DMS53 treated with DMSO at 0.1 percent for 48 hours (cell line): ENCODE measurements at regions not wholly inside any gene's neighbourhood (a gene's known extent, or its start where the extent isn't known, plus 50 kb on each side); places are given as distances from the start of the nearest gene placed in this dataset.

Experiments
- DNase-seq: peaks from one replicate; lab custom pipeline; 2025; ENCODE audit not compliant: unreplicated experiment; lab: John Stamatoyannopoulos, UW

DNA sequence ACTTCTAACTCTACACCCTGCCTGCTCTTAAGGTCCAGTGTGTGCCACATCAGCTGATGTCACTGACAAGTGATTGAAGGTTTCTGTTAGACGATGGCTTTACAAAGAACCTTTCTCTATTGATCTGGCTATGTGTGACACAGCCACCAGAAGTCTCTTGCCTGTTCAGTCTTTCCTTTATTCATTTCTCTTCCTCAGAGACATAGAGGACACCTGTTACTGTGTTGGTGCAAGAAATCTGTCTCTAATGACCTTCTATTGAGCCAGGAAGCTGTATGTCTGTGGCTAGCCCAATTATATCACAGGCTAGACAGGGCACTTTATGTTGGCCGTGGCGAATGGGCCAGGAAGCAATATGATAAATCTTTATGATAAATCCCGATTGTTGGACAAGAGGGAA, 173.3 kb upstream of the GAP43 start:
- no peak for DNase-seq

GRCh38 chr3:115464036-115464435, 159.3 kb upstream of the GAP43 start:
- DNase-seq, result no peak

DNA sequence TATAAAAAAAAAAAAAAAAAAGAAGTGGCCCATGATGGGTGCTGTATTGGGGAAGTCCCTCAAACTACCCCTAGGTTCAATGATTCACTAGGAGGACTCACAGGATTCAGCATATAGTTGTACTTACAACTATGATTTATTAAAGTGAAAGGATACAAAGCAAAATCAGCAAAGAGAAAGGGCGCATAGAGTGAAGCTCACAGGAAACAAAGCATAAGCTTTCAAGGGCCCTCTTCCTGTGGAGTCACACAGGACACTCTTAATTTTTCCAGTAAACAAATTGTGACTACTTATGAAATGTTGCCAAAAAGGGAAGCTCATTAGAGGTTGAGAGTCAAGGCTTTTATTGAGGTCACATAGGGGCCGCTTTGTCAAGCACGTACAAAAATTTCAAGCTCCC, 153.7 kb upstream of the GAP43 start:
- peak; percentile 29 for DNase-seq

DNA sequence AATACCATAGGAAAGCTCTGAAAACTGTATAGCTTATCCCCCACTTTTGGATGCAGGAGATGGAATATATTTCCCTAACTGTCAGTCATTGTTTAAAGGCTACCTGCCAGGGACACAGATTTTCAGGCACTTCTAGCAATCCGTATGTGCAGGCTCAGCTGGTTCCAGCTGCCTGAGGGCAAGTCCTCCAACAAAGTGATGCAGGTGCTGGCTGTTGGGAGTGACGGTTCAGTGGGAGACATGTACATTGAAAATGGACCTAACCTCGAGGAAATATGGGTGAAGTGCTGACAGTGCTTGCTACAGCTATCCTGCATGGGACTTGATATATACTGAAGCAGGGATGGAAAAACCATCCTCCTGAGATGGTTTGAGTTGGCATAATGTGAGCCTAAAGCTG, 153.1 kb upstream of the GAP43 start:
- DNase-seq, result no peak

DNA sequence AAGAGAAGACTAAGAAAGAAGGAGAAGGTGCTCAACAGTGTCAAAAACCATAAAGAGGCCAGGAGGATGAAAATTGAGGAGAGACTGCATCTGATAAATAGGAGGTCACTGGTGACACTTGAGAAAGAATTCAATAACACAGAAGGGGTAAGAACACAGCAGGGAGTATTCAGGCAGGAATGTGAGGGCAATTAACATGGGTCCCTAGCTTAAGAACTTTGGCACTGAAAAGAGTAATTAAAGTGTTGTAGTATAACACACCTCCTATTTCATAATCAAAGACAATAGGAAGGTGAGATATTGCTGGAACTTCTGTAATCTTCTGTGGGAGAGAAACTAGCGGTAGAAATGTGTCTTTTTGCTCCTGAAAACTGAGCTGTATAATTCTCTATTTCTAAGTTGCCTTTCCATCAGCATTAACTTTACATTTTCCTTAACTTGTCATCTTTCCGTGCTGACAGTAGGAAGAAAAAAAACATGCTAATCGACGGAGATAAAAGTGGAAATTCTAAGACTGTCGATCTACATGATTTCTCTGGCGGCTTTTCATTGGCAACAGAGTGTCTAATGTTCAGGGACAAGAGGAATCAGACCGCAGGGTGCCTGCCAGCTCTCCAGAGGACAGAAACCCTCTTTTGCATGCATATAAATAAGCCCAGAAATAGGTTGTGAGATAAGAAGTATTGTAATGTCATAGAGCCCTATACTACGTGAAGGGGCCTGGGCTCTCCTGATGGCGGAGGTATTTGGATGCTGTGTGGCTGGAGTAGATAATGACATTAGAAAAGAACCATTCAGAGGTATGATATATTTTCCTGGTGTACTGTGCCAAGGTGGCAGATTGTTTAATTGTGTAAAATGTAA, 147.9 kb upstream of the GAP43 start:
- DNase-seq, result no peak

GRCh38 chr3:115476472-115476871, 146.8 kb upstream of the GAP43 start:
- DNase-seq, result no peak

- DNase-seq, result no peak
These were observed 145.0 kb upstream of the GAP43 start for GRCh38 chr3:115478359-115478758.

GRCh38 chr3:115486880-115487279, 136.4 kb upstream of the GAP43 start:
- DNase-seq, result no peak

GRCh38 chr3:115487968-115488367, 135.3 kb upstream of the GAP43 start:
- no peak for DNase-seq

- DNase-seq, result no peak
These were observed 134.9 kb upstream of the GAP43 start for GRCh38 chr3:115488409-115488808.

- no peak for DNase-seq
These were observed 128.5 kb upstream of the GAP43 start for GRCh38 chr3:115494826-115495225.

DNA sequence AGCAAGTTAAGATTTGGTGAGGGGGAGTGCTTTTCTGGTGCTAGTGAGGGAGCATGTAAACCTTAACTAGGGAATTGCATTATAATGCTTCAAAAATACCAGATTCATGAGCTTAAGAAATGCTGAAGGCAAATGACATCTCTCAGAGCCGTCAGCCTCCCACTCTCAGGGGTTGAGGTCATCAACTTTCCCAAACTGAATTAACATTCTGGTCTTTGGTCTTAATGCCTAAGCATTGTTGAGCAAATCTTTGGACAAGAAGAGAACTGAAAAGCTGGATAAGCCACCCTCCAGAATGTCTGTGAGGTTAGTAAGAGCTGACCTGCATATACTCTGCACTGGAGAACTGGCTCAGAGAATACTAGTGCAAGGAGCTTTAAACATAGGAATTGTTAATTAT, 124.9 kb upstream of the GAP43 start:
- DNase-seq, result no peak

GRCh38 chr3:115498898-115499297, 124.4 kb upstream of the GAP43 start:
- no peak for DNase-seq

DNA sequence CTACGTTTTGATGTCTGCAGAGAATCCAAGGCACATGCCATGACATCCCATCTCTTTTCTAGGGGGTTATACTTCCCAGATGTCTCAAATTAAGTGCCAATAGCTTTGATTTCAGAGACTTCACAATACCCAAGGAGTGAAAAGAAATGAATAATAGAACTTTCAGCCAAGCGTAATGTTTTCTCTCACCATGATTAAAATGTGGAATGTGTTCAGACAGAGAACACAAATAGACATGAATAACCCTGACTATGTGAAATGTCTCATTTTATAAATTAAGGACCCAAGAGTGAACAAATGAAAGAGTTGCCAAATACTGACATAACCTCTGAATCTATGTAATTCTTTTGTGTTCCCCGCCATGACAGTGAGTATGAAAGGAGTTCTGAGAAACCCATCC, 123.6 kb upstream of the GAP43 start:
- DNase-seq, result no peak

DNA sequence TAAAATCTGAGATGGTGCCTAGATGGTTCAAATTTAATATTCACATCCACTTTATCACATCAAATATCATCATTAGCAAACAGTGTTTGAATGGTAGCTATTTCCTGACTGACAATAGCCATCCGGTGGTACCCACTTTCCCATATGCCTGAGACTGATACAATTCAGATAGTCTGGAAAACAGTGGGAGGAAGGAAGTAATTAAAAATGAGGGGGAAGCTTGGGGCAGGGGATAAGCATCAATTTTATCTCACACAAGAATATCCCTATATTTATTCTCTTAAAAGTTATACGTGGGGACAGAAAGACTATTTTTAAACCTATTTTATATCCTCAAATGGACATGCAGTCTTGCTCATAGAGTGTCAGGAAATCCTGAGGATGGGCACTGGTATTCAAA, 122.5 kb upstream of the GAP43 start:
- DNase-seq, result no peak

- no peak for DNase-seq
These were observed 121.2 kb upstream of the GAP43 start for GRCh38 chr3:115502128-115502527.

- DNase-seq, result no peak
These were observed 119.9 kb upstream of the GAP43 start for GRCh38 chr3:115503394-115503793.

DNA sequence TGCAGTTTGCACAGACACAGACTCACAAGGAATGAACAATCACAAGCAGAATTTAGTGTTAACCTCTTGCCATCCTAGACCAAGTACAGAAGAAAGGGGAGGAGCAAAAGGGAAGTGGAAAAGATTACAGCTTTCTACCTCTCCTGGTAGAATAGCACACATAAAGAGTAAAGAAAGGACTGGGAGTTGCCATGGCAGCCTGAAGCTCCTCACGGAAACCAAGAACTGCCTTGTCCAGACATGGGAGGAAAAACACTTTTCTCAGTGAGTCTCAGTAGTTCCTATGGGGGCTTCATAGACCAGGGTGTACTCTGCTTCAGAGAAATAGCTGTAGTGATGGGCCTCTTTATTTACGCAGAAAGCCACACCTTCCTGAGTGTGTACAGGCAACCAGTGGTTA, 114.7 kb upstream of the GAP43 start:
- no peak for DNase-seq

DNA sequence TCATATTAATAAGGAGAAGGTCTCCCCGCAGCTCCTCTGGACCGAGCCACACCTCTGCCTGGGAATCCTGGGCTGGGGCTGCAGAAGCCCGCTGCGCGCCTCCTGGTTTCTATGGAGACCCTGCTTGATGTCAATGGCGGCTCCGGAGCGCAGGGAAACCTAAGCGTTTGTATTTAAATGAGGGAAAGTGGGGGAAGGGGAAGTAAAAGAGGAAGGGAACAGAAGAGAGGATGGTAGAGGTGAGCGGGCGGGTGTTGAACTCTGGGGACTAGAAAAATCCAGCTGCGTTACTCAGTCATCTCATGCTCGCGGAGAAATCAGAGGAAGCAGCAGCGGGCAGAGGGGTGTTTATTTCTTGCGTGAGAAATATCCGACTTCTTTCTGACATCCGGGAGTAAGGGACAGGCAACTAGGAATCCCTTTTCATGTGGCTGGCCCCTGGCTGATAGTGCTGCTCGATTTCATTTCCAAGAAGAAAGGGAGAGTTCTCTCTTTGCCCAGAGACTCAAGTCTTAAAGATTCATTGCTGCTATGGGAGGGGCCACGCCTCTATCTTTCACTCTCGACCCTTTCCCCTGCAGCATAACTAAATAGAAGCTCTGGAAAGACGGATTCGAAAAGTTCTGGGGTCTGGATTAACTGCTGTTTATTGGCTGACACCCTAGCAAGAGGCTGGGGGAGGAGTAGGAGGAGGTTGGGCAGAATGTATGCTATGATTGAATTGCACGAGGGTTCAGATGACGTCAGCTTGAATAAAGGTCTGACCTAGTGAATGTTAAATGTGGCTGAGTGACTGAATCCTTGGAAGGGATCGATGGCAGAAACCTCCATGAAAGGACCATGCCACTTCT, 110.5 kb upstream of the GAP43 start:
- DNase-seq, result peak; percentile 32

- DNase-seq, result no peak
These were observed 109.9 kb upstream of the GAP43 start for GRCh38 chr3:115513416-115513800.

GRCh38 chr3:115517457-115518050, 105.8 kb upstream of the GAP43 start:
- DNase-seq, result no peak
